ENCODE measurements at regions not wholly inside any gene's neighbourhood (a gene's known extent, or its start where the extent isn't known, plus 50 kb on each side); places are given as distances from the start of the nearest gene placed in this dataset.

DNA sequence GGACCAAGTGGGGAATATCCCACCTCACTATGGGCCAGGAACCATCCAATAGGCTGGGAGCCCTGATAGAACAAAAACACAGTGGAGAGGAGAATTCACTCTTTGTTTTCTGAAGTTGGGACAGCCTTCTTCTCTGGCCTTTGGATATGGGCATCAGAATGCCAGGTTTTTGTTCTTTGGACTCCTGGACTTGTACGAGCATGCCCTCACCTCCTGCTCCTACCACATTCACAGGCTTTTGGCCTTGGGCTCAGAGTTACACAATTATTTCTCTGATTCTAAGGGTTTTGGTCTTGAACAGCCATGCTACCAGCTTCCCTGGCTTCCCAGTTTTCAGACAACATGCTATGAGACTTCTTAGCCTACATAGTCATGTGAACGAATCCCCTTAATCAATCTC is 732.9 kb upstream of the VRK2 start:
- H3K4me3 ChIP-seq (ENCODE audit: low read depth, low read length) = no peak overlapping the region
- no peaks in the 10 kb centered on the region for H3K36me3 ChIP-seq (ENCODE audit: control insufficient read depth, insufficient read depth, low read length)
- Mint-ChIP-seq H3K4me3 (ENCODE audit: unreplicated experiment) (no peak overlapping the region), H3K9me3 (ENCODE audit: unreplicated experiment) (no peaks in the 10 kb centered on the region), H3K4me1 (ENCODE audit: low read depth, unreplicated experiment) (no peaks in the 10 kb centered on the region), H3K27me3 (ENCODE audit: insufficient read depth, unreplicated experiment) (no peaks in the 10 kb centered on the region), H3K27ac (ENCODE audit: unreplicated experiment) (no peak overlapping the region), H3K36me3 (ENCODE audit: insufficient read depth, unreplicated experiment) (no peaks in the 10 kb centered on the region)
- BruUV-seq (replicated peaks) = no TSS peak
- CTCF ChIA-PET = no interaction called here
- POLR2A ChIA-PET = no interaction called here
- intact Hi-C loops (cut with micrococcal nuclease; ENCODE audit: unreplicated experiment) = no loop called here
- TF ChIP-seq, protein P1, sequence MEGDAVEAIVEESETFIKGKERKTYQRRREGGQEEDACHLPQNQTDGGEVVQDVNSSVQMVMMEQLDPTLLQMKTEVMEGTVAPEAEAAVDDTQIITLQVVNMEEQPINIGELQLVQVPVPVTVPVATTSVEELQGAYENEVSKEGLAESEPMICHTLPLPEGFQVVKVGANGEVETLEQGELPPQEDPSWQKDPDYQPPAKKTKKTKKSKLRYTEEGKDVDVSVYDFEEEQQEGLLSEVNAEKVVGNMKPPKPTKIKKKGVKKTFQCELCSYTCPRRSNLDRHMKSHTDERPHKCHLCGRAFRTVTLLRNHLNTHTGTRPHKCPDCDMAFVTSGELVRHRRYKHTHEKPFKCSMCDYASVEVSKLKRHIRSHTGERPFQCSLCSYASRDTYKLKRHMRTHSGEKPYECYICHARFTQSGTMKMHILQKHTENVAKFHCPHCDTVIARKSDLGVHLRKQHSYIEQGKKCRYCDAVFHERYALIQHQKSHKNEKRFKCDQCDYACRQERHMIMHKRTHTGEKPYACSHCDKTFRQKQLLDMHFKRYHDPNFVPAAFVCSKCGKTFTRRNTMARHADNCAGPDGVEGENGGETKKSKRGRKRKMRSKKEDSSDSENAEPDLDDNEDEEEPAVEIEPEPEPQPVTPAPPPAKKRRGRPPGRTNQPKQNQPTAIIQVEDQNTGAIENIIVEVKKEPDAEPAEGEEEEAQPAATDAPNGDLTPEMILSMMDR (IDR thresholded peaks at IDR 0.05; ENCODE audit: insufficient read depth in 1 of 2, low read depth in 1 of 2, low read length in 1 of 2, severe bottlenecking in 1 of 2, unreplicated experiment in 1 of 2) = no peak
- no peaks in the 10 kb centered on the region for H3K4me1 ChIP-seq
- H3K27me3 ChIP-seq (replicated peaks; ENCODE audit: control insufficient read depth, insufficient read depth, low read length) = no peaks in the 10 kb centered on the region
- no peak for DNase-seq
- 0 out of 2 replicates have a peak, but pooled peaks cover 2% of the 10 kb centered on the region for H3K9me3 ChIP-seq

DNA sequence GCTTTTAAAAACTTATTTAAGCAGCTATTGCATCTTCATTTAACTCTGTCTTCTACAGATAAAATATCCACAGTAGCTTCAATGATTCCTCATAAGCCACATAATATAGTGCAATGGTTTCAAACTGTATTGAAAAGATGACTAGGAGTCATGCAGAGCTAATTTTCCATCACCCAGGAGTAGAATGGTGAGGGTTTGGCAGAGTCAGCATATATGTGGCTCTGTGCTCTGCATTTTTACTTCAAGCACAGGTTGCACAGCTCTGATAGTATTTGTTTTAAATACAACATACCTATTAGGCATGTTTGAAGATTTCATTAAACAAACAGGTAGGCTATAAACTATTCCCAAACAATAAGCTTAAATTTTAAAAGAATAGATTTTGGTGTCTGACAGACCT is 731.9 kb upstream of the VRK2 start:
- no TSS peak for BruUV-seq (replicated peaks)
- intact Hi-C loops (cut with micrococcal nuclease; ENCODE audit: unreplicated experiment) = no loop called here
- no peaks in the 10 kb centered on the region for H3K27me3 ChIP-seq (replicated peaks; ENCODE audit: control insufficient read depth, insufficient read depth, low read length)
- H3K4me3 ChIP-seq (ENCODE audit: low read depth, low read length) = no peak overlapping the region
- no peaks in the 10 kb centered on the region for H3K4me1 Mint-ChIP-seq (ENCODE audit: low read depth, unreplicated experiment)
- no peaks in the 10 kb centered on the region for H3K9me3 Mint-ChIP-seq (ENCODE audit: unreplicated experiment)
- no peaks in the 10 kb centered on the region for H3K36me3 ChIP-seq (ENCODE audit: control insufficient read depth, insufficient read depth, low read length)
- H3K27ac Mint-ChIP-seq (ENCODE audit: unreplicated experiment) = no peak overlapping the region
- no peak for DNase-seq
- H3K36me3 Mint-ChIP-seq (ENCODE audit: insufficient read depth, unreplicated experiment) = no peaks in the 10 kb centered on the region
- TF ChIP-seq, protein P1 (IDR thresholded peaks at IDR 0.05; ENCODE audit: insufficient read depth in 1 of 2, low read depth in 1 of 2, low read length in 1 of 2, severe bottlenecking in 1 of 2, unreplicated experiment in 1 of 2) = no peak
- no peaks in the 10 kb centered on the region for H3K27me3 Mint-ChIP-seq (ENCODE audit: insufficient read depth, unreplicated experiment)
- POLR2A ChIA-PET = no interaction called here
- H3K4me3 Mint-ChIP-seq (ENCODE audit: unreplicated experiment) = no peak overlapping the region
- CTCF ChIA-PET = no interaction called here
- no peaks in the 10 kb centered on the region for H3K4me1 ChIP-seq
- H3K9me3 ChIP-seq = no peaks in the 10 kb centered on the region

DNA sequence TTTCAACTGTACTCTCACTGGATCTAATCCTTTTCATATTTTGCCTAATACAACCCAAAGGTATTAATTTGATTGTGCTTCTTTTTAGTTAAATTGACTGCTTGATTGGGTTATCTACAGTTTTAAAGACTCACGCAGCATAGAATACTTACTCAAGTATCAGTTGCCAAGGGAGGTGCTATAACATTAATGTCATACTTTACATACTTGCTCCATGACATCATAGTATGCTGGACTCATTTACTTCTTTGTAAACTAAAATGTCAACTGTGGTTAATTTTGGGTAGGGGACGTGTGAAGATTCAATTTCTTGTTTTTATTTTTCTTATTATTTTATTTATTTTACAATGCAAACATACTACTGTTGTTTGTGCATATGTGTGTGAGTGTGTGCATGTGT is 716.2 kb upstream of the VRK2 start:
- no peak overlapping the region for H3K4me3 ChIP-seq (ENCODE audit: low read depth, low read length)
- BruUV-seq (replicated peaks) = no TSS peak
- no peak overlapping the region for H3K27ac Mint-ChIP-seq (ENCODE audit: unreplicated experiment)
- peaks cover 12% of the 10 kb centered on the region for H3K4me1 ChIP-seq
- H3K9me3 Mint-ChIP-seq (ENCODE audit: unreplicated experiment) = no peaks in the 10 kb centered on the region
- ChIA-PET POLR2A (no interaction called here), CTCF (no interaction called here)
- H3K36me3 Mint-ChIP-seq (ENCODE audit: insufficient read depth, unreplicated experiment) = no peaks in the 10 kb centered on the region
- no peak for DNase-seq
- H3K9me3 ChIP-seq = no peaks in the 10 kb centered on the region; the same call in 1 of the 2 replicates
- no peak overlapping the region for H3K4me3 Mint-ChIP-seq (ENCODE audit: unreplicated experiment)
- TF ChIP-seq, protein P1 (IDR thresholded peaks at IDR 0.05; ENCODE audit: insufficient read depth in 1 of 2, low read depth in 1 of 2, low read length in 1 of 2, severe bottlenecking in 1 of 2, unreplicated experiment in 1 of 2) = no peak
- H3K4me1 Mint-ChIP-seq (ENCODE audit: low read depth, unreplicated experiment) = no peaks in the 10 kb centered on the region
- no peaks in the 10 kb centered on the region for H3K36me3 ChIP-seq (ENCODE audit: control insufficient read depth, insufficient read depth, low read length)
- H3K27me3 Mint-ChIP-seq (ENCODE audit: insufficient read depth, unreplicated experiment) = no peaks in the 10 kb centered on the region
- H3K27me3 ChIP-seq (replicated peaks; ENCODE audit: control insufficient read depth, insufficient read depth, low read length) = no peaks in the 10 kb centered on the region
- intact Hi-C loops (cut with micrococcal nuclease; ENCODE audit: unreplicated experiment) = no loop called here

Data from Caco-2 (cell line).